Tongue (tissue), 1 donor: ENCODE measurements at regions not wholly inside any gene's neighbourhood (a gene's known extent, or its start where the extent isn't known, plus 50 kb on each side); places are given as distances from the start of the nearest gene placed in this dataset.
"Not testable (repeated sequence)": the region's sequence is repeated elsewhere in the genome, so short reads cannot be mapped to it uniquely, and the experiment has no call there.

ENCODE experiments used
- DNase-seq: peaks from one replicate; pipeline ENCODE4 v3.0.0-alpha.2; 2015

- DNase-seq: not testable (repeated sequence)
Observed at GRCh38 chr1:116298213-116298579, 74.8 kb upstream of the ATP1A1 start.

- DNase-seq: no peak
Observed at GRCh38 chr1:116298746-116299145, 74.3 kb upstream of the ATP1A1 start.

GRCh38 chr1:116299248-116299647 lies 73.8 kb upstream of the ATP1A1 start:
- DNase-seq: peak; percentile 57

GRCh38 chr1:116302281-116302680 lies 70.8 kb upstream of the ATP1A1 start:
- no peak for DNase-seq

- no peak for DNase-seq
Observed at GRCh38 chr1:116306102-116306501, 66.9 kb upstream of the ATP1A1 start.

GRCh38 chr1:116306840-116307442 lies 66.1 kb upstream of the ATP1A1 start:
- DNase-seq: no peak

GRCh38 chr1:116308276-116308675 lies 64.8 kb upstream of the ATP1A1 start:
- no peak for DNase-seq

- no peak for DNase-seq
Observed at GRCh38 chr1:116309090-116309870, 63.8 kb upstream of the ATP1A1 start.

- peak; percentile 53 for DNase-seq
Observed at GRCh38 chr1:116310180-116310579, 62.9 kb upstream of the ATP1A1 start.

- no peak for DNase-seq
Observed at GRCh38 chr1:116311193-116311592, 61.9 kb upstream of the ATP1A1 start.

GRCh38 chr1:116311756-116312680 lies 61.0 kb upstream of the ATP1A1 start:
- DNase-seq: peak; percentile 62

- no peak for DNase-seq
Observed at GRCh38 chr1:116312681-116313069, 60.4 kb upstream of the ATP1A1 start.

- DNase-seq: no peak
Observed at GRCh38 chr1:116313776-116314175, 59.3 kb upstream of the ATP1A1 start.

GRCh38 chr1:116314305-116314919 lies 58.6 kb upstream of the ATP1A1 start:
- DNase-seq: no peak

GRCh38 chr1:116316373-116316772 lies 56.7 kb upstream of the ATP1A1 start:
- no peak for DNase-seq

- DNase-seq: peak; percentile 42
Observed at GRCh38 chr1:116318897-116319296, 54.1 kb upstream of the ATP1A1 start.

GRCh38 chr1:116320874-116321273 lies 52.2 kb upstream of the ATP1A1 start:
- no peak for DNase-seq

GRCh38 chr1:116321766-116322175 lies 51.3 kb upstream of the ATP1A1 start:
- DNase-seq: no peak

- DNase-seq: no peak
Observed at GRCh38 chr1:116322752-116323405, 50.2 kb upstream of the ATP1A1 start.
